Fibroblast of lung (primary cell): ENCODE measurements at regions not wholly inside any gene's neighbourhood (a gene's known extent, or its start where the extent isn't known, plus 50 kb on each side); places are given as distances from the start of the nearest gene placed in this dataset.

Experiments used
- EZH2 ChIP-seq: IDR thresholded peaks from 2 replicates; pipeline ENCODE4 v1.5.1; 2012; ENCODE audit warnings: low read length, control low read depth, mild to moderate bottlenecking; ENCODE audit errors: missing control alignments
- TF ChIP-seq, protein P1 (sequence below), 2 donors: IDR thresholded peaks in 1 of 2; conservative IDR thresholded peaks in 1 of 2; 1 replicate in 1 of 2; 2 replicates in 1 of 2; pipeline ENCODE4 v1.5.1; 2011 to 2012; ENCODE audit warnings: low read length in 2 of 2, control low read depth in 1 of 2, inconsistent platforms in 1 of 2, low read depth in 1 of 2, mild to moderate bottlenecking in 1 of 2

DNA sequence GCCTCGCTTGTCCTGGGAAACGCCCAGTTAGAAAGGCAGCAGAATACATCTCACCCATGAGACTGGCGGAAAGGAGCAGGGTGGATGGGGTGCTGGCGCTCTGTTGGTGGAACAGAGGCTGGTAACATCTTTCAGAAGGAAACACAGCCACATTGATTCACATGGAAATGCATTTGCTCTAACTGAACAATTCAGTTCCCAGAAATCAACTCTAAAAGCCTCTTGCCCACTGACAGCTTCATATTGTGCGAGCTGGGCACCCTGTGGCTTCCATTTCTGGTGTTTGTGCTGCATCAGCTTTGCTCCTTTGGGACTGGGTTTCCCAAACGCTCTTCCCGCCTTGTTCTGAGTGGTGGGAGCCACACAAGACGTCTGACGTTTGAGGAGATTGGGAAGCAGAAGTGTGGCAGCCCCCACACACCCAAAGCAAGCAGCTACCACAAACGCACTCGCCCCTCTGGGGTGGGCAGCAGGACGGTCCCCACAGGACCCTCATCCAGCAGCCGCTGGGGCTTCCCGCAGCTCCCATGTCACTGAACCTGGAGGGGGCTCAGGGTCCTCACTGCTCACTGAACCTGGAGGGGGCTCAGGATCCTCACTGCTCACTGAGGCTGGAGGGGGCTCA lies 229.5 kb downstream of the ERMARD start:
- TF ChIP-seq, protein P1, sequence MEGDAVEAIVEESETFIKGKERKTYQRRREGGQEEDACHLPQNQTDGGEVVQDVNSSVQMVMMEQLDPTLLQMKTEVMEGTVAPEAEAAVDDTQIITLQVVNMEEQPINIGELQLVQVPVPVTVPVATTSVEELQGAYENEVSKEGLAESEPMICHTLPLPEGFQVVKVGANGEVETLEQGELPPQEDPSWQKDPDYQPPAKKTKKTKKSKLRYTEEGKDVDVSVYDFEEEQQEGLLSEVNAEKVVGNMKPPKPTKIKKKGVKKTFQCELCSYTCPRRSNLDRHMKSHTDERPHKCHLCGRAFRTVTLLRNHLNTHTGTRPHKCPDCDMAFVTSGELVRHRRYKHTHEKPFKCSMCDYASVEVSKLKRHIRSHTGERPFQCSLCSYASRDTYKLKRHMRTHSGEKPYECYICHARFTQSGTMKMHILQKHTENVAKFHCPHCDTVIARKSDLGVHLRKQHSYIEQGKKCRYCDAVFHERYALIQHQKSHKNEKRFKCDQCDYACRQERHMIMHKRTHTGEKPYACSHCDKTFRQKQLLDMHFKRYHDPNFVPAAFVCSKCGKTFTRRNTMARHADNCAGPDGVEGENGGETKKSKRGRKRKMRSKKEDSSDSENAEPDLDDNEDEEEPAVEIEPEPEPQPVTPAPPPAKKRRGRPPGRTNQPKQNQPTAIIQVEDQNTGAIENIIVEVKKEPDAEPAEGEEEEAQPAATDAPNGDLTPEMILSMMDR (conservative IDR thresholded peaks at IDR 0.05 in 1 of 2, IDR thresholded peaks at IDR 0.05 in 1 of 2; ENCODE audit: low read depth in 1 of 2, low read length in 2 of 2): no peak
- TF ChIP-seq EZH2: no peak
